ENCODE measurements at regions not wholly inside any gene's neighbourhood (a gene's known extent, or its start where the extent isn't known, plus 50 kb on each side); places are given as distances from the start of the nearest gene placed in this dataset.

- TF ChIP-seq CTCF (IDR thresholded peaks at IDR 0.05; ENCODE audit: low read length) = no peak
- TF ChIP-seq EZH2 (IDR thresholded peaks at IDR 0.05; ENCODE audit: borderline replicate concordance, low read length) = no peak
These were observed 60.5 kb upstream of the MME start for GRCh38 chr3:155019575-155019974.

All from OCI-LY1 (cell line).